ENCODE measurements at regions not wholly inside any gene's neighbourhood (a gene's known extent, or its start where the extent isn't known, plus 50 kb on each side); places are given as distances from the start of the nearest gene placed in this dataset.

GRCh38 chr9:23194281-23194680 is 631.8 kb downstream of the ELAVL2 start:
- no peaks in the 10 kb centered on the region for H3K27me3 ChIP-seq (ENCODE audit: control insufficient read depth, insufficient read depth, low read length)
- no peak overlapping the region for H2BK120ac ChIP-seq (ENCODE audit: low read depth, low read length)
- no peak overlapping the region for H2BK20ac ChIP-seq (ENCODE audit: low read depth, low read length)
- H3K9ac ChIP-seq (ENCODE audit: low read depth, low read length) = no peak overlapping the region
- H3K18ac ChIP-seq (ENCODE audit: low read depth, low read length) = no peak overlapping the region
- no peak overlapping the region for H2BK5ac ChIP-seq (ENCODE audit: low read depth, low read length, poor library complexity, severe bottlenecking)
- no peak overlapping the region for H2AFZ ChIP-seq (replicated peaks; ENCODE audit: low read length, poor library complexity)
- POLR2A ChIA-PET (ENCODE audit: unreplicated experiment) = no interaction called here
- no peak overlapping the region for H3K4me2 ChIP-seq (ENCODE audit: low read depth, low read length)
- no peak overlapping the region for H3K23ac ChIP-seq (ENCODE audit: low read depth, low read length)
- H3K36me3 ChIP-seq (ENCODE audit: control insufficient read depth, insufficient read depth, low read length) = no peaks in the 10 kb centered on the region
- H4K5ac ChIP-seq (ENCODE audit: low read depth, low read length) = no peak overlapping the region
- ATAC-seq (ENCODE audit: low read depth) (no peak), DNase-seq (no peak)
- H2AK5ac ChIP-seq (ENCODE audit: low read depth, low read length) = no peak overlapping the region
- TF ChIP-seq ELK1 (IDR thresholded peaks at IDR 0.05; ENCODE audit: borderline replicate concordance, low read depth, low read length) (no peak), MAZ (IDR thresholded peaks at IDR 0.05; ENCODE audit: borderline replicate concordance, low read depth, low read length) (no peak), BHLHE40 (IDR thresholded peaks at IDR 0.05; ENCODE audit: low read depth, low read length) (no peak), RCOR1 (IDR thresholded peaks at IDR 0.05; ENCODE audit: insufficient replicate concordance, low read length) (no peak)
- no peaks in the 10 kb centered on the region for H3K4me1 ChIP-seq (ENCODE audit: control insufficient read depth, insufficient read depth, low read length)
- no peaks in the 10 kb centered on the region; the same call in 1 of the 2 replicates for H3K9me3 ChIP-seq (ENCODE audit: control insufficient read depth, insufficient read depth, low read length)
- no peaks in the 10 kb centered on the region for H4K20me1 ChIP-seq (ENCODE audit: insufficient read depth, low read length)
- no peak overlapping the region for H2AK9ac ChIP-seq (replicated peaks; ENCODE audit: low read depth, low read length, poor library complexity)
- H2BK15ac ChIP-seq (ENCODE audit: low read depth, low read length) = no peak overlapping the region
- H3K4me3 ChIP-seq (ENCODE audit: insufficient read depth, low read depth, low read length) = no peak overlapping the region
- no peaks in the 10 kb centered on the region for H3K79me1 ChIP-seq (ENCODE audit: low read depth in 1 of 2, low read length in 2 of 2)
- CTCF ChIA-PET = no interaction called here
- no peak overlapping the region for H4K8ac ChIP-seq (ENCODE audit: low read depth in 2 of 2, low read length in 2 of 2)
- WGBS, 2 experiments (ENCODE audit: extremely low coverage in 2 of 2, insufficient read length in 1 of 2) = no CpG with 5 or more reads among the region's 4 CpGs
- no peak overlapping the region for H3K4ac ChIP-seq (ENCODE audit: low read depth, low read length)
- no peak overlapping the region for H3K14ac ChIP-seq (replicated peaks; ENCODE audit: low read depth, low read length)
- in situ Hi-C loops (cut with MboI; ENCODE audit: low sequenced_read_pairs) (no loop called here), dilution Hi-C loops (cut with HindIII; ENCODE audit: low sequenced_read_pairs, unreplicated experiment) (no loop called here), intact Hi-C loops (cut with micrococcal nuclease) (no loop called here)
- no peak overlapping the region for H3K27ac ChIP-seq (ENCODE audit: insufficient read depth, low read length)
- H4K91ac ChIP-seq (ENCODE audit: insufficient read depth, low read depth, low read length) = no peak overlapping the region
- H3K56ac ChIP-seq (ENCODE audit: extremely low read depth, insufficient read depth, low read length) = no peak overlapping the region
- no TSS peak for BruUV-seq (replicated peaks)
- no peaks in the 10 kb centered on the region for H3K9me1 ChIP-seq (ENCODE audit: insufficient read depth, low read length)

All from IMR-90 (cell line).